Spleen (tissue), 11 donors: ENCODE measurements at regions not wholly inside any gene's neighbourhood (a gene's known extent, or its start where the extent isn't known, plus 50 kb on each side); places are given as distances from the start of the nearest gene placed in this dataset.

Experiments used
- DNase-seq: peaks from one replicate; pipeline ENCODE4 v3.0.0-alpha.2; 2020
- H3K27ac ChIP-seq, 8 donors: fragments of 200-600 bp; sonication (generic) in 7 of 8; 1 replicate in 4 of 8; 2 replicates in 4 of 8; pipeline versions ENCODE4 v1.5.0 to v1.8.0; 2016 to 2021; ENCODE audit warnings: inconsistent platforms in 4 of 8, mild to moderate bottlenecking in 4 of 8, moderate library complexity in 1 of 8
- H3K27me3 ChIP-seq, 7 donors: fragments of 200-600 bp; sonication (generic) in 6 of 7; replicated peaks in 1 of 7; 1 replicate in 4 of 7; 2 replicates in 3 of 7; pipeline versions ENCODE4 v1.5.0 to v1.8.0; 2016 to 2021; ENCODE audit warnings: inconsistent platforms in 3 of 7, mild to moderate bottlenecking in 1 of 7
- H3K36me3 ChIP-seq, 6 donors: fragments of 200-600 bp; sonication (generic) in 5 of 6; 1 replicate in 4 of 6; 2 replicates in 2 of 6; pipeline versions ENCODE4 v1.5.0 to v1.8.0; 2016 to 2021; ENCODE audit warnings: inconsistent platforms in 2 of 6
- H3K4me1 ChIP-seq, 6 donors: fragments of 200-600 bp; sonication (generic) in 5 of 6; 1 replicate in 3 of 6; 2 replicates in 3 of 6; pipeline versions ENCODE4 v1.5.0 to v1.8.0; 2016 to 2021; ENCODE audit warnings: inconsistent platforms in 3 of 6
- H3K4me3 ChIP-seq, 8 donors: fragments of 200-600 bp; sonication (generic) in 7 of 8; 1 replicate in 4 of 8; 2 replicates in 4 of 8; pipeline versions ENCODE4 v1.5.0 to v1.8.0; 2016 to 2021; ENCODE audit warnings: inconsistent platforms in 4 of 8, mild to moderate bottlenecking in 4 of 8, moderate library complexity in 2 of 8
- H3K9me3 ChIP-seq, 8 donors: fragments of 200-600 bp; sonication (generic) in 7 of 8; 1 replicate in 4 of 8; 2 replicates in 4 of 8; pipeline versions ENCODE4 v1.5.0 to v1.8.0; 2016 to 2021; ENCODE audit warnings: inconsistent platforms in 4 of 8
- CTCF ChIP-seq, 11 experiments: fragments of 200-600 bp in 7 of 11; fragments of 450-650 bp in 4 of 11; sonication (generic) in 4 of 11; IDR thresholded peaks in 8 of 11; conservative IDR thresholded peaks in 3 of 11; 1 replicate in 7 of 11; 2 replicates in 4 of 11; pipeline versions ENCODE4 v1.4.0 to v1.8.0; 2016 to 2021; ENCODE audit warnings: antibody characterized with exemption in 11 of 11, inconsistent platforms in 4 of 11, mild to moderate bottlenecking in 1 of 11
- POLR2A ChIP-seq, 3 donors: fragments of 450-650 bp; IDR thresholded peaks; one replicate each; pipeline ENCODE4 v1.5.1; 2017; ENCODE audit warnings: antibody characterized with exemption in 3 of 3, mild to moderate bottlenecking in 1 of 3
- POLR2AphosphoS5 ChIP-seq, 3 donors: sonication (generic); formaldehyde crosslinking; IDR thresholded peaks; one replicate each; pipeline ENCODE4 v1.5.1; 2017; ENCODE audit warnings: antibody characterized with exemption in 3 of 3
- WGBS, 5 donors: extraction: QIAGEN DNeasy Blood & Tissue Kit in 3 of 5; methylation state at CpG; one replicate each; pipeline versions ENCODE4 v1.1.5 to v1.1.7; 2013 to 2018; 5-methylcytosine and 5-hydroxymethylcytosine counted together
- intact Hi-C: fragments of 100-400 bp; cut with DNase I; formaldehyde crosslinking; loops from one replicate; pipeline ENCODE4 v1.15.0; 2023; ENCODE audit warnings: low total_unique reads
- donor health status: healthy with polysubstance abuse.
- donor health status: DM: no; HTN: no; CAD: no; lungs with moderate emphysema.
- donor health status: DM: no; HTN: no; CAD: no.
- donor health status: Bipolar disorder and iron deficiency.
- donor health status: healthy.
- donor health status: DM: no; HTN: no; CAD: no.
- donor health status: DM: yes; HTN: yes; CAD: no.

- 85 to 91% (median 86%) methylated on average over 7 of the region's 7 CpGs for WGBS, 5 donors
- Histone ChIP-seq H3K4me3 (no peak overlapping the region), H3K9me3 (no peaks in the 10 kb centered on the region), H3K4me1 (peaks cover 0 to 19% (median 3%) of the 10 kb centered on the region in 6 donors), H3K27ac (no peak overlapping the region), H3K36me3 (no peaks in the 10 kb centered on the region), H3K27me3 (no peaks in the 10 kb centered on the region)
- TF ChIP-seq CTCF (IDR thresholded peaks at IDR 0.05 in 8 of 11, conservative IDR thresholded peaks at IDR 0.05 in 3 of 11), result no peak
- no peak for TF ChIP-seq POLR2A (IDR thresholded peaks at IDR 0.05)
- no peak for TF ChIP-seq POLR2AphosphoS5 (IDR thresholded peaks at IDR 0.05)
- intact Hi-C loops, result no loop called here
- DNase-seq, result no peak
Observed at GRCh38 chr6:14822679-14823078, 423.2 kb upstream of the JARID2 start.

- no peak for DNase-seq
- intact Hi-C loops, result no loop called here
Observed at GRCh38 chr6:14824060-14824459, 421.8 kb upstream of the JARID2 start.

GRCh38 chr6:14824484-14825275 lies 421.2 kb upstream of the JARID2 start:
- Histone ChIP-seq H3K27me3 (no peaks in the 10 kb centered on the region), H3K27ac (no peak overlapping the region), H3K36me3 (no peaks in the 10 kb centered on the region), H3K4me3 (no peak overlapping the region), H3K9me3 (no peaks in the 10 kb centered on the region), H3K4me1 (peaks cover 0 to 31% (median 6%) of the 10 kb centered on the region in 6 donors)
- TF ChIP-seq CTCF (IDR thresholded peaks at IDR 0.05 in 8 of 11, conservative IDR thresholded peaks at IDR 0.05 in 3 of 11) (no peak), POLR2AphosphoS5 (IDR thresholded peaks at IDR 0.05) (no peak), POLR2A (IDR thresholded peaks at IDR 0.05) (no peak)
- DNase-seq, result no peak
- whole genome bisulfite sequencing, 5 donors, result 67 to 70% (median 68%) methylated on average over 10 of the region's 10 CpGs
- intact Hi-C loops, result no loop called here

More at GRCh38 chr6:14824060-14824459, 421.8 kb upstream of the JARID2 start:
- no peaks in the 10 kb centered on the region for H3K36me3 ChIP-seq
- peaks cover 0 to 31% (median 6%) of the 10 kb centered on the region in 6 donors for H3K4me1 ChIP-seq
- H3K27ac ChIP-seq, result no peak overlapping the region
- no peaks in the 10 kb centered on the region for H3K27me3 ChIP-seq
- no peaks in the 10 kb centered on the region for H3K9me3 ChIP-seq
- 64 to 85% (median 78%) methylated on average over 5 of the region's 5 CpGs for WGBS, 5 donors
- H3K4me3 ChIP-seq, result no peak overlapping the region
- TF ChIP-seq POLR2AphosphoS5 (IDR thresholded peaks at IDR 0.05) (no peak), POLR2A (IDR thresholded peaks at IDR 0.05) (no peak), CTCF (IDR thresholded peaks at IDR 0.05 in 8 of 11, conservative IDR thresholded peaks at IDR 0.05 in 3 of 11) (no peak)

GRCh38 chr6:14826456-14826855 lies 419.4 kb upstream of the JARID2 start:
- no peak for DNase-seq
- Histone ChIP-seq H3K27me3 (no peaks in the 10 kb centered on the region), H3K36me3 (no peaks in the 10 kb centered on the region), H3K27ac (no peak overlapping the region), H3K9me3 (no peaks in the 10 kb centered on the region), H3K4me3 (no peak overlapping the region), H3K4me1 (peaks cover 0 to 31% (median 6%) of the 10 kb centered on the region in 6 donors)
- no peak for TF ChIP-seq POLR2AphosphoS5 (IDR thresholded peaks at IDR 0.05)
- no peak for TF ChIP-seq POLR2A (IDR thresholded peaks at IDR 0.05)
- TF ChIP-seq CTCF (IDR thresholded peaks at IDR 0.05 in 8 of 11, conservative IDR thresholded peaks at IDR 0.05 in 3 of 11), result no peak
- 83 to 96% (median 87%) methylated on average over 4 of the region's 4 CpGs for WGBS, 5 donors
- intact Hi-C loops, result no loop called here
